ENCODE measurements at regions not wholly inside any gene's neighbourhood (a gene's known extent, or its start where the extent isn't known, plus 50 kb on each side); places are given as distances from the start of the nearest gene placed in this dataset.

- DNase-seq (ENCODE audit: low read depth): no peak
- H3K4me3 ChIP-seq (ENCODE audit: low read depth, low read length): no peak overlapping the region
Measured at GRCh38 chr15:38079236-38079635, 144.8 kb downstream of the TMCO5A start.

GRCh38 chr15:38080651-38081275 is 146.3 kb downstream of the TMCO5A start:
- H3K4me3 ChIP-seq (ENCODE audit: low read depth, low read length): no peak overlapping the region
- no peak for DNase-seq (ENCODE audit: low read depth)
- TF ChIP-seq, protein P1, sequence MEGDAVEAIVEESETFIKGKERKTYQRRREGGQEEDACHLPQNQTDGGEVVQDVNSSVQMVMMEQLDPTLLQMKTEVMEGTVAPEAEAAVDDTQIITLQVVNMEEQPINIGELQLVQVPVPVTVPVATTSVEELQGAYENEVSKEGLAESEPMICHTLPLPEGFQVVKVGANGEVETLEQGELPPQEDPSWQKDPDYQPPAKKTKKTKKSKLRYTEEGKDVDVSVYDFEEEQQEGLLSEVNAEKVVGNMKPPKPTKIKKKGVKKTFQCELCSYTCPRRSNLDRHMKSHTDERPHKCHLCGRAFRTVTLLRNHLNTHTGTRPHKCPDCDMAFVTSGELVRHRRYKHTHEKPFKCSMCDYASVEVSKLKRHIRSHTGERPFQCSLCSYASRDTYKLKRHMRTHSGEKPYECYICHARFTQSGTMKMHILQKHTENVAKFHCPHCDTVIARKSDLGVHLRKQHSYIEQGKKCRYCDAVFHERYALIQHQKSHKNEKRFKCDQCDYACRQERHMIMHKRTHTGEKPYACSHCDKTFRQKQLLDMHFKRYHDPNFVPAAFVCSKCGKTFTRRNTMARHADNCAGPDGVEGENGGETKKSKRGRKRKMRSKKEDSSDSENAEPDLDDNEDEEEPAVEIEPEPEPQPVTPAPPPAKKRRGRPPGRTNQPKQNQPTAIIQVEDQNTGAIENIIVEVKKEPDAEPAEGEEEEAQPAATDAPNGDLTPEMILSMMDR (IDR thresholded peaks at IDR 0.05; ENCODE audit: insufficient read depth, low read depth, low read length, missing control alignments): no peak

More at GRCh38 chr15:38079236-38079635, 144.8 kb downstream of the TMCO5A start:
- TF ChIP-seq, protein P1 (IDR thresholded peaks at IDR 0.05; ENCODE audit: insufficient read depth, low read depth, low read length, missing control alignments): no peak

DNA sequence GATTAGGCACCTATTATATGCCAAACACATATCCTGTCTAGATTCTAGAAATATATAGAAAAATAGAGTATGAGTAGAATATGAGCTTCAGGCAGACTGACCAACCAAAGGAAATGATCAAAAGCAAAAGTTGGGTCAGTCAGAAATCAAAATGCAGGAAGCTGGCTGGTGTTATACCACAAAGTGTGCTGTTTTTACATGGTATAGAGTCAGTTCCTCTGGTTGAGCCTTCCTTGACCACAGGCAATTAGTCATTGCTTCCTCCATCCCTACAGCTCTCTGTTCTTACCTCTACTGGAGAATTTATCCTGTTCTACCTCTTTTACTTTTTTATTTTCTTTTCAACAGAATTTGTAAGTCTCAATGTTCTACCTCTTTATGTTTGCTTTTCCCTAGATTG is 149.8 kb downstream of the TMCO5A start:
- DNase-seq (ENCODE audit: low read depth): peak; percentile 75
- TF ChIP-seq, protein P1 (IDR thresholded peaks at IDR 0.05; ENCODE audit: insufficient read depth, low read depth, low read length, missing control alignments): no peak
- no peak overlapping the region for H3K4me3 ChIP-seq (ENCODE audit: low read depth, low read length)

DNA sequence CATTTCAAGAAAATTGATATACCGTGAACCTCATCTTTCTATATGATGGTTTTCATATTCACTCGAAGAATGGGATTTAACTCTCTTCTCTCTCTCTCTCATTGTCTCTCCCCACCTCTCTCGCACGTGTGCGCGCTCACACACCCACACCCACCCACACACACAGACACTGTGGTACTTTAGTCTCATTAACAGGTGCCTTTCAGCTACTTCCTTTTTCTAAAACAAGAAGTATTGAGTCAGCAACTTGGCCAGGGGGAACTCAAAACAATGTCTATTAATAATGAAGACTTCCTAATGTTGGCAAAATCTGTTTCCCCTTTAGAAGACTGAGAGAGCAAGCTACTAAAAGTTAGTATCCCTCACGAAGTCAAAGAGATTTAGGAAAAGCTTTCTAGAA is 150.7 kb downstream of the TMCO5A start:
- no peak overlapping the region for H3K4me3 ChIP-seq (ENCODE audit: low read depth, low read length)
- peak; percentile 70 for DNase-seq (ENCODE audit: low read depth)
- TF ChIP-seq, protein P1 (IDR thresholded peaks at IDR 0.05; ENCODE audit: insufficient read depth, low read depth, low read length, missing control alignments): no peak

GRCh38 chr15:38085931-38086568 is 151.6 kb downstream of the TMCO5A start:
- no peak overlapping the region for H3K4me3 ChIP-seq (ENCODE audit: low read depth, low read length)
- DNase-seq (ENCODE audit: low read depth): peak; percentile 51
- TF ChIP-seq, protein P1 (IDR thresholded peaks at IDR 0.05; ENCODE audit: insufficient read depth, low read depth, low read length, missing control alignments): no peak

GRCh38 chr15:38086611-38087010 is 152.2 kb downstream of the TMCO5A start:
- TF ChIP-seq, protein P1 (IDR thresholded peaks at IDR 0.05; ENCODE audit: insufficient read depth, low read depth, low read length, missing control alignments): no peak
- H3K4me3 ChIP-seq (ENCODE audit: low read depth, low read length): no peak overlapping the region
- no peak for DNase-seq (ENCODE audit: low read depth)

Data from GM12865 (cell line).